Kidney capillary endothelial cell (primary cell): ENCODE measurements at regions not wholly inside any gene's neighbourhood (a gene's known extent, or its start where the extent isn't known, plus 50 kb on each side); places are given as distances from the start of the nearest gene placed in this dataset.
"Not testable (repeated sequence)": the region's sequence is repeated elsewhere in the genome, so short reads cannot be mapped to it uniquely, and the experiment has no call there.

Experiments
- DNase-seq: peaks from one replicate; pipeline ENCODE4 v3.0.0-alpha.2; 2018; ENCODE audit warnings: low spot score

GRCh38 chr6:98036344-98036923 lies 753.4 kb upstream of the MMS22L start:
- no peak for DNase-seq

DNA sequence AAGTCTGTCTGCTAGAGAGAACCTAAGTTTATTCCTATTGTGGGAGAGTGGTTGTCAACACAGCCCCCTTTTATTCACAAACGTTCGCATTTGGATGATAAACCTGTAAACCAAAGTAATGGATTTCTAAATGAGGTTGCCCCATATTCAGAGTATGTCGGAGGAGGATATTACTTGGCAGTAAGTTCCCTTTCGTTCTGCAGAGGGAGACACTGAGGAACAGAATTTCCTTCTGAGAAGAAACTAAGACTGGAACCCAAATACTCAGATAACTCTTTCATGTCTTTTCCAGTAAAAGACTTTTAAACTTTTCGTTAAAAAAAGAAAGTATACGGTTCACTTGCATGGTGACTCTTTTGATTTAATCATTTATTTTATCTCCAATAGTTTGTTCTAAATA lies 754.6 kb upstream of the MMS22L start:
- no peak for DNase-seq

GRCh38 chr6:98039443-98039842 lies 756.4 kb upstream of the MMS22L start:
- DNase-seq, result no peak

GRCh38 chr6:98039904-98040607 lies 757.0 kb upstream of the MMS22L start:
- DNase-seq, result no peak

- DNase-seq, result no peak
Measured at GRCh38 chr6:98041056-98041455, 758.0 kb upstream of the MMS22L start.

- DNase-seq, result no peak
Measured at GRCh38 chr6:98041921-98042320, 758.9 kb upstream of the MMS22L start.

GRCh38 chr6:98044151-98044561 lies 761.1 kb upstream of the MMS22L start:
- DNase-seq, result no peak

DNA sequence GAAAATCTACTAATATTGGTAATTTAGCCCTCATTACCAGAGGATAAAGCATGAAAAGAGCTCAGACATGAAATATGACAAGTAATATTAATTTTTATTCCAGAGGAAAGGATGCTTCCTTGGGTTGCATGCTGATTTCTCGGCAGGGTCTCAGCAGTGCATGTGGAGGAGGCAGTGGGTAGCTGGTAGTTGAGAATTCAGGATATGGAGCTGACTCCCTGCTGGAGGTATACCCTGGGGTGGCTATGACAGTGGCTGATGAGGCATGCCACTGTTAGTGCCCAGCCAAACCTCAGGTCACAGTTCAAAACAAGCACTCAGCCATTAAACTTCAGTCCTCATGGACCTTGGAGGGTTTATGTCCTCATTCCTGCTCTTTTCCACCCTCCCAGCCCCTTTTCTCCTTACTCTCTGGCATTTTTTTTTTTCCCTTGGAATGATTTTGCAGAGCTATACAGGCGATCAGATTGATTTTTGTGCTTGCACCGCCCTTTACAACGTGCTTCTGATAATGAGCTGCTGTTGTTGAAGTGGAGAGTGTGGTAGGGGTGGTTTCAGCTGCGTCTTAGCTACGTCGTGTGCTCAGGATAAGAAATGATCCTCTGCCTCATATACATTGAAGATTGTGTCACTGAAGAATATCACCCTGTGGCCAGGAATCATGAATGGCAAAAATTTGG lies 761.9 kb upstream of the MMS22L start:
- no peak for DNase-seq

DNA sequence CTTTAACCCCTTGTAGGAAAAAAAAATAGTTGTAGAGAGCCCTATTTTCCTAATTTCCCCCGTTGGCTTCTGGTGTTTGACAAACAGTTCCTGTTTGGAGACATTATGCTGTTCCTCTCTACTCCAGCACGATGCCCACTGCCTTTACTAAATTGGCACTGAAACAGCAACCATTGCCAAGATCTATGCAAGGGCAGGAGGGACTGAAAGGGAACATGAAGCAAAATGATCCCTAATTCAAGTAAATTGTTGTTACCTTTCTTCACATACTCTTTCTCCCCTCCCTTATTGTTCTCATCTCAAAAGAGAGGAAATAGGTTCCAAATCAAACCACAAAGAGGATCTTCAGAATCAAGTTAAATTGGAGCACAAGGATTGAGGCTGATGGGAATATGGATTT lies 764.1 kb upstream of the MMS22L start:
- DNase-seq, result no peak

DNA sequence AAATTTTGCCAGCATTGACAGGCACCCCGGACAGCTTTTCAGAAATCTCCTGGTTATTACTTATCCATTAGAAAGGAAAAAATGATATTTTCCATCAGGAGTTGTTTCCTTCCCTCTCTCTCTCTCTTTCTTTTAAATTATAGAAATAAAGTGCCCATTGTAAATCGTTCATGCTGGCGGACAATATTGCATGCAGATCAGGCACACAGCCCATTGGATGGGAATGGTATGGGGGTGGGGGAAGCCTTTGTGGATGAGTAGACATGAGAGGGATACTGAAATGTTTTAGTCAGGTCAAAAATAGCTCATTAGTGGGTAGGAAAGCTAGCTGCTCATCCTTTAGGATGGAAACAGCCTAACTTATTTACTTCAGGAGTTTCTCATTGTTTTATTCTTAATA lies 764.9 kb upstream of the MMS22L start:
- DNase-seq, result no peak

DNA sequence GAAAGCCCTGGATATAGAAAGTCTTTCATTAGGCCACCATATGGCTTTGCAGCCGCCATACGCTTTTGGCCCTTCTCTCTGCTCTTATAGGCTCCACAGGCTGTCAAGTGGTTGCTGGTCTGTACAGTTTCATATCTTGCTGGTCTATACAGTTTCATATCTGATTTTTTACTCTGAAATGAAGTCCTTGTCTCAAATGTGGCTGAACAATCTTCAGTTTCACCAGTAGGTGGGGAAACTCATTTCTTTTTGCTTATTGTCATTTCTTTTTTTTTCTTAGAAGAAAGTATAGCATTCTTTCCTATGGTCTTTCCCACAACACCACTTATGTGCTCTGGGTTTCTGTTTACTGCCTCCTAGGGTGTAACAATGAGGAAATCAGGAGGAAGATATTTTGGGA lies 771.4 kb upstream of the MMS22L start:
- no peak for DNase-seq

GRCh38 chr6:98056955-98057354 lies 773.9 kb upstream of the MMS22L start:
- DNase-seq, result no peak

DNA sequence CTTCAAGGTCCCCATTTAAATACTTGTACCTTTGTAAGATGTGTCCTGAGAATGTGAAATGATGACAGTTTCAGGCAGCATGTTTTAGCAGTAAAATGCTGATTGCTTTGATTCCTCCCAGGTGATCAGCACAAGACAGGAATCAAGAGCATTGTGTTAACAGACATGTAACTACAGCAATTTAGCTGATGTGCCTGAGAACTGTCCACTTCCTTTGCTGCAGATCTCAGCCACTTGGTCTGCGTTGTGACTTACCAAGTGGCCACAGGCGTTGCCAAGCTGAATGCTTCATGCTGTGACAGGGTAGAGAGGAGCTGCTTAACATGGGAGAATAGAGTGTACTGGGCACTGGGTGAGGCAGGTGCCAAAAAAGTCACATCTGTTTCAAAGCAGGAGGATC lies 767.0 kb upstream of the POU3F2 start:
- DNase-seq, result no peak

DNA sequence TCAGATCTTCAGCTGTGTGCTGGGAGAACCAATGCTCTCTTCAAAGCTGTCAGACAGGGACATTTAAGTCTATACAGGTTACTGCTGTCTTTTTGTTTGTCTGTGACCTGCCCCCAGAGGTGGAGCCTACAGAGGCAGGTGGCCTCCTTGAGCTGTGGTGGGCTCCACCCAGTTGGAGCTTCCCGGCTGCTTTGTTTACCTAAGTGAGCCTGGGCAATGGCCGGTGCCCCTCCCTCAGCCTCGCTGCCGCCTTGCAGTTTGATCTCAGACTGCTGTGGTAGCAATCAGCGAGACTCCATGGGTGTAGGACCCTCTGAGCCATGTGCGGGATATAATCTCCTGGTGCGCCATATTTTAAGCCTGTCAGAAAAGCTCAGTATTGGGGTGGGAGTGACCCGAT lies 745.8 kb upstream of the POU3F2 start:
- DNase-seq, result not testable (repeated sequence)

DNA sequence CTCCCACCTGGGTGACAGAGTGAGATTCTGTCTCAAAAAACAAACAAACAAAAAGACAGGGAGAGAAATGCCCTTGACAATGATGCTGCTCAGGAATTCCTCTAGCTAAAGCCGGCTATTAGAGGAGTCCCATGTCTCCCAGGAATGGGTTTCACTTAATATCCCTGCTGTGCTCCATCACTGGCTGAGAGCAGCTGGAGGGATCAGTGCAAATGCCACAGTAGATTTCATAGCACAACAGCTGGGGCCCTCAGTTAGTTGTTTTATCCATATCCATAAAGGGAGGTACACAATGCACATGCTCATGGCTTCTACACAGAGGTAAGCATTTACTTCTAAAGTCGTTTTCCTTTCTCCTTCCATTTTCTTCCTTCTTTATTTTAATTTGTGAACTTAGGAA lies 742.0 kb upstream of the POU3F2 start:
- no peak for DNase-seq

DNA sequence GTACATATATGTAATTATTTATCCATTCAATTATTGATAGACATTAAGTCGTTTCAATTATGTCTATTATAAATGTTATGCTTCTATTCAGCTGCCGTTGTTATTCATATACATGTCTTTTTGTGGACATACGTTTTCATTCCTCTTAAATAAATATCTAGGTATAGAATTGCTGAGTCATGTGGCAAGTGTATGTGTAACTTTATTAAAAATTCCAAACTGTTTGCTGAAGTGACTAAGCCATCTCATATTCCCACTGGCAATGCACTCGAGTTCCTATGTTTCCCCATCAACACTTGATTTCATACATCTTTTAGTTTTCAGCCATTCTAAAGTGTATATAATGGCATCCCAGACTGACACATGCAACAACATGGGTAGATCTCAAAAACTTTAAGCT lies 739.7 kb upstream of the POU3F2 start:
- no peak for DNase-seq

- no peak for DNase-seq
Measured at GRCh38 chr6:98107801-98108200, 726.6 kb upstream of the POU3F2 start.

GRCh38 chr6:98116455-98116854 lies 717.9 kb upstream of the POU3F2 start:
- DNase-seq, result no peak

GRCh38 chr6:98117068-98117467 lies 717.3 kb upstream of the POU3F2 start:
- DNase-seq, result no peak

DNA sequence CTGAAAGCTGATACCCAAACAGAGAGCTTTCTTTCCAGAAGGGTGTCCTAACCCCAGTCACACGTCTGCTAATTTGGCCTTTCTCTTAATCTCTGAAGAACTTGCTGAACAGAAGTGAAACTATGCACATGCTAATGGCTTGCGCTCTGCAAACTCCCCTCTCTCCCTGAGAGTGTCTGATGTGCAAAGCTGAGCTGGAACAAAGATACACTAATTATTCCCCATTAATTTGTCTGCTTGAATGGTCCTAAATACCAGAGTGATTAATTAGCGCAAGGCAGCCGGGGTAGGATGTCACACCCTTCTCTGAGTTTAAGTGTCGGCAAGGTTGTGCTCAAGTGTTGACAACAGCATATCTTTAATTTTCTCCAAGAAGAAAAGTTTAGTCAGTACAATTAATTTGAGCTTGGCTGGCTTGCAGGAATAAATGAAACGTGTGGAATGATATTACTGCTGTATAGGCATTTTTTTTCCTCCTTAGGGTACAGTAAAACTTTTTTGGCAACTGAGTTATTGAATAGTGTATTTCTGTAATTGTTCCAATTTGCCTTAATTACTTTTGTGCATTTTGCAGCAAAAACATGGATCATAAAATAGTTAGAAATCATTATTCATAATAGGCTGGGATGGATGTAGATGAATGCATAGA lies 715.9 kb upstream of the POU3F2 start:
- DNase-seq, result no peak

GRCh38 chr6:98124171-98124570 lies 710.2 kb upstream of the POU3F2 start:
- no peak for DNase-seq

DNA sequence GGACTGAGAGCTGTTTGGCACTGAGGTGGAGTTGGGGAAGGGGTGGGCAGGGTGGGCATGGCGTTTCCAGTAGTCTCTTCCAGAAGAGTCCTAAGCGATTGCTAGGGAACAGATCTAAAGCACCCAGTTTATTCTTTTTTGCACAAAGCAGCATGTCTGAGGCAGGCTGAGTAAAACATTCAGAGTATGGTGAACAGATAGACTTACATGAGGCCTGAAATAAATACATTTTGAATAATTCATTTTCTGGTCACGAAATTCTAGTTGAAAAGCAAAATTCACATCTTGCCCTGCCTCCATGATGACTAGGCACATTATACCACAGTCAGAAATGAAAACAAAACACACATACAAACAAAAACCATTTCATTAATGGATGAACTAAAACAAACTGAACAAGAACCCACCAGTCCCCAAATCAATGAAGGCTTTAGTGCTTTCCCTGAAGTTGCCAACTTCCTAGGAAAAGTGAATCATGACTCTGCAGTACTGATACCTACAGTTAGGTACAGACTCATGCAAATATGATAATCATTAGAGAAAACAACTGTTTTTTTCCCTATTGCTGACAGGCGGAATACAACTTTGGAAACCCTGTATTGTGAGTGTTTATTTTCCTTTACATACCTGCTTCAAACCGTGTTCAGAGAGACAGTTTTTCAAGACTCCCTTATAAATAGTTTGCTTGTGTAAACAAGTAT lies 702.9 kb upstream of the POU3F2 start:
- no peak for DNase-seq
